GM13977 (cell line): ENCODE measurements at regions not wholly inside any gene's neighbourhood (a gene's known extent, or its start where the extent isn't known, plus 50 kb on each side); places are given as distances from the start of the nearest gene placed in this dataset.
"Not testable (repeated sequence)": the region's sequence is repeated elsewhere in the genome, so short reads cannot be mapped to it uniquely, and the experiment has no call there.

Experiments used
- DNase-seq: peaks from one replicate; pipeline ENCODE4 v3.0.0; 2012; ENCODE audit warnings: low spot score
- CTCF ChIP-seq: IDR thresholded peaks from 2 replicates; pipeline ENCODE4 v1.5.1; 2012; ENCODE audit warnings: mild to moderate bottlenecking, control low read depth; ENCODE audit not compliant: insufficient read depth; ENCODE audit errors: extremely low read depth, missing control alignments
- in situ Hi-C: fragments of 300-500 bp; cut with MboI; formaldehyde crosslinking; loops from one replicate; pipeline ENCODE4 v1.12.0; 2022; ENCODE audit warnings: low sequenced_read_pairs, low pct_unique_long_range_greater_than_20kb, mixed read lengths, inconsistent platforms; ENCODE audit not compliant: unreplicated experiment

DNA sequence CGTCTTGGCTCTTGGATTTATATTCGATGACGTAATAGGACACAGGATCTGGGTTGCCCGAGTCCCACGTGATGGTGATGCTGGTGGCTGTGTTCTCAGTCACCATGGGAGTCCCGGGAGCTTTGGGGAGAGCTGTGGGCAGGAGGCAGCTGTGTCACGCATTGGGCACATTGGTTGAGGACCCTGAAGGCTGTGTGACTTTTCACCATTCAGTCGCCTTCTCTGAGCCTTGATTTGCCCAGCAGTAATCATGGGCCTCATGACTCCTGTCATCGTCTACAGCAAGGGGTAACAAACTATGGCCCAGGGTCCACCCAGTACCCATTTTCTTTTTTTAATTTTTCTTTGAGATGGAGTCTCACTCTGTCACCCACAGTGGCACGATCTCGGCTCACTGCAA lies 96.3 kb downstream of the PTPRS start:
- in situ Hi-C loops = no loop called here
- no peak for DNase-seq
- TF ChIP-seq CTCF = no peak

- TF ChIP-seq CTCF = no peak
- no peak for DNase-seq
- in situ Hi-C loops = no loop called here
Observed at GRCh38 chr19:5243878-5244277, 96.7 kb downstream of the PTPRS start.

DNA sequence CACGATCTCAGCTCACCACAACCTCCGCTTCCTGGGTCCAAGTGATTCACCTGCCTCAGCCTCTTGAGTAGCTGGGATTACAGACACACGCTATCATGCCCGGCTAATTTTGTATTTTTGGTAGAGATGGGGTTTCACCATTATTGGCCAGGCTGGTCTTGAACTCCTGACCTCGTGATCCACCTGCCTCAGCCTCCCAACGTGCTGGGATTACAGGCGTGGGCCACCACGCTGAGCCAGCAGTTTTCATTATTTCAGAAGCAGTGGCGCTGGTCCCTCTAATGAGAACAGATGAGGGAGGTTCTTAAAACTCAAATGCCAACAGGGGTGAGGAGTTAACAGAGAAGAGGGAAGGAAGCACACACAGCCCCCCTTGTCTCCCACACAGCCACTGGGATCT lies 98.7 kb downstream of the PTPRS start:
- DNase-seq, in situ Hi-C loops: not testable (repeated sequence)

DNA sequence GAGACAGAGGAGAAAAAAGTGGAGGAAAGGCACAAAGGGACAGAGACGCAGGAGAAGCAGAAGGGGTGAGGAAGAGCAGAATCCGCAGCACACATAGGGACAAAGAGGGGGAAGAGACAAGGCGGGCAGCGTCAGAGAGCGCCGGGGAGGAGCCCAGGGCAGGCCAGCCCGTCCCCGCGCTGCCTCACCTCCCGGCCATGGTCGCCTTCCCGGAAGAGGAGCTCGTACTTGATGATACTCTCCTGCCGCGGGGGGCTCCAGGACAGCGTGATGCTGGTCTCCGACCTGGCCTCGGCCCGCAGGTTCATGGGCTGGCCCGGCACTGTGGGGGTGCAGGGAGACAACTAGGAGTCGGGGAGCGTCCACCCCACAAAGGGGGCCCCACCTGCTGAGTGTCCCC lies 100.6 kb downstream of the PTPRS start:
- in situ Hi-C loops = no loop called here
- no peak for TF ChIP-seq CTCF
- no peak for DNase-seq

DNA sequence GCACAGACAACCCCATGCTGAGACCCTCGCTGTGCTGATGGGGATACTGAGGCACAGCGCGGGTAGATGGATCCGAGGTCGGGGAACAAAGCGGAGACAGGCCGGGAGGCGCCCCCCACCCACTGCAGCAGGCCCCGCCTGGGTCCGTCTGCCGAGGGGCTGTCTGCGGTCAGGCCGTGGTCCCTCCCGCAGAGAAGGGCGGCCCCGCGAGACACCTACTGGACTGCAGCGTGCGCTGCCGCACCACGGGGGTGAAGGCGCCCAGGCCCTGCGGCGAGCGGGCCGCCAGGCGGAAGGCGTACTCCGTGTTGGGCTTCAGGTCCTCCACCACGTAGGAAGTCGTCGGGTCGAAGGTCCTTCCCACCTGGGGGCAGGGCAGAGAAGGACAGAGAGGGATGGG lies 101.9 kb downstream of the PTPRS start:
- no peak for TF ChIP-seq CTCF
- in situ Hi-C loops = no loop called here

DNA sequence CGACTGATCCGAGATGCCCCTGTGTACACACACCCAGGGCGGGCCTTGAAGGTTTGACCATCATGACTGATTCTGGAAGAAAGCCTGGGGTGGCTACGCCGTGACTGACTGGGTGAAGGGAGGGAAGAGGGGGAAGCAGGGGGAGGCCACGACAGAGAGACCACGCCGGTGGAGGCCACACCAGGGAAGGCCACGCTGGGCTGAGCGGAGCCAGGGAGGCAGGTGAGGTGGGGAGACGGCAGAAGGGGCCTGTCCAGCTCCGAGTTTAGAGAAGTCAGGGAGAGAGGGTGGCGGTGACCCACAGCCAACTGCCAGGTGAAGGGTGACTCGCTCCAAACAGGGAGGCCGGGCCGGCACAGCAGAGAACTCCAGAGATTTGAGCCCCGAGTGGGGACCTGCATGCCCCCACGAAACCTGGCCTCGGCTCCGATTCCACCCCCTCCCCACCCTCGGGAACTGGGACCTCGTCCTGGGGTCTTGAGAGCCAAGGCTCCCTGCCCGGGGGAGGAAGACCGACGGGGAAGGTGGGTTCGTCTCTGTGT lies 102.6 kb downstream of the PTPRS start:
- DNase-seq = no peak
- in situ Hi-C loops = no loop called here
- TF ChIP-seq CTCF = no peak

More for the DNA sequence above, 101.9 kb downstream of the PTPRS start:
- no peak for DNase-seq

DNA sequence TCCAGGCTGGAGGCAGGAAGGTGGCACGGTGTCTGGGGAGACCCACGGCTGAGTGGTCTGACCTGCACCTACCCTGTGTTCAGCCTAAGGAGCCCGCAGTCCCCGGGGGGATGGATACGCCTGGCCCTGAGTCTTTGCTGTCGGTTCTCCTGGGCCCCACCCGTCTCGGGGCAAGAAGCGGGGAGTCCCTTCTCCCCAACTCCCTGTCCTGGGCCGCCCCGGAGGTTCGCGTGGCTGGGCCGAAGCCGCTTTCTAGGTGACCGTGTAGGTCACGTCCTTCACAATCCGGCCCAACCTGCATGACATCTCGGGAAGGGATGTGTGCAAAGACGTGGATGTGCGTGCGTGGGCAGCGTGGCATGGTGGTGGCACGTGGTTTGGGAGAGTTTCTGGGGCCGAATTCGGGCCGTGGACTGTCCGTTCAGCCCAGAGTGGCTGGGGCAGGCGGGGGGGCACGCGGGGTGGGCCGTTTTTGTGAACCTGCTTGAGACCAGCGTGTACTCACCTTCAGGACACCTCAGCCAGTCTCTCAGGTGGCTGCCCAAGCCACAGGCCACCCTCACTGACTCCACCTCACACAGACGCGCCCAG lies 103.3 kb downstream of the PTPRS start:
- in situ Hi-C loops = no loop called here
- TF ChIP-seq CTCF = no peak
- DNase-seq = no peak
